Right lobe of liver (tissue), 4 donors: ENCODE measurements at regions not wholly inside any gene's neighbourhood (a gene's known extent, or its start where the extent isn't known, plus 50 kb on each side); places are given as distances from the start of the nearest gene placed in this dataset.

ENCODE experiments used
- POLR2A ChIP-seq: fragments of 450-650 bp; IDR thresholded peaks from one replicate; pipeline ENCODE4 v1.6.1; 2017; ENCODE audit warnings: antibody characterized with exemption, mild to moderate bottlenecking
- TF ChIP-seq, protein P1 (sequence below), 4 donors: fragments of 200-600 bp in 3 of 4; fragments of 450-650 bp in 1 of 4; IDR thresholded peaks; one replicate each; pipeline versions ENCODE4 v1.5.1 to v1.8.0; 2016 to 2022; ENCODE audit warnings: antibody characterized with exemption in 4 of 4, mild to moderate bottlenecking in 2 of 4
- donor health status: DM: no; HTN: no; CAD: no.
- donor health status: DM: no; HTN: no; CAD: no.
- donor health status: DM: no; HTN: yes; CAD: no.

DNA sequence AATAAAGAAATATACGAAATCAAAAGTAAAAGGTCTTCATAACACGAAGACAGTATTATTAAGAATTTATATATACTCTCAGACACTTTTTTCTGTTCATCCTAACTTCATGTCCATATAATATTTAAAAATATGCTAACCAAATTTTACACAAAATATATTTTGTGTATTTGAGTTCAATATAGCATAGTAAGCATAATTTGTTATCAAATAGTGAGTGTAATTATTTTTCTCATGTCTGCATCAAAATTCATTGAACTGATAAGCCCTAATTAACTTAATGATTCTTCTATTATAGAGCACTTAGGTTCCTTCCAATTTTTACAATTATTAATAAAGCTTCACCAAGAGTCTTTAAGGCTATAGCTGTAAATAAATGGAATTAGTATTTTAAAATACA, 99.7 kb upstream of the SYT1 start:
- TF ChIP-seq, protein P1, sequence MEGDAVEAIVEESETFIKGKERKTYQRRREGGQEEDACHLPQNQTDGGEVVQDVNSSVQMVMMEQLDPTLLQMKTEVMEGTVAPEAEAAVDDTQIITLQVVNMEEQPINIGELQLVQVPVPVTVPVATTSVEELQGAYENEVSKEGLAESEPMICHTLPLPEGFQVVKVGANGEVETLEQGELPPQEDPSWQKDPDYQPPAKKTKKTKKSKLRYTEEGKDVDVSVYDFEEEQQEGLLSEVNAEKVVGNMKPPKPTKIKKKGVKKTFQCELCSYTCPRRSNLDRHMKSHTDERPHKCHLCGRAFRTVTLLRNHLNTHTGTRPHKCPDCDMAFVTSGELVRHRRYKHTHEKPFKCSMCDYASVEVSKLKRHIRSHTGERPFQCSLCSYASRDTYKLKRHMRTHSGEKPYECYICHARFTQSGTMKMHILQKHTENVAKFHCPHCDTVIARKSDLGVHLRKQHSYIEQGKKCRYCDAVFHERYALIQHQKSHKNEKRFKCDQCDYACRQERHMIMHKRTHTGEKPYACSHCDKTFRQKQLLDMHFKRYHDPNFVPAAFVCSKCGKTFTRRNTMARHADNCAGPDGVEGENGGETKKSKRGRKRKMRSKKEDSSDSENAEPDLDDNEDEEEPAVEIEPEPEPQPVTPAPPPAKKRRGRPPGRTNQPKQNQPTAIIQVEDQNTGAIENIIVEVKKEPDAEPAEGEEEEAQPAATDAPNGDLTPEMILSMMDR (IDR thresholded peaks at IDR 0.05): no peak
- no peak for TF ChIP-seq POLR2A
